ENCODE measurements at regions not wholly inside any gene's neighbourhood (a gene's known extent, or its start where the extent isn't known, plus 50 kb on each side); places are given as distances from the start of the nearest gene placed in this dataset.
"Not testable (repeated sequence)": the region's sequence is repeated elsewhere in the genome, so short reads cannot be mapped to it uniquely, and the experiment has no call there.

DNA sequence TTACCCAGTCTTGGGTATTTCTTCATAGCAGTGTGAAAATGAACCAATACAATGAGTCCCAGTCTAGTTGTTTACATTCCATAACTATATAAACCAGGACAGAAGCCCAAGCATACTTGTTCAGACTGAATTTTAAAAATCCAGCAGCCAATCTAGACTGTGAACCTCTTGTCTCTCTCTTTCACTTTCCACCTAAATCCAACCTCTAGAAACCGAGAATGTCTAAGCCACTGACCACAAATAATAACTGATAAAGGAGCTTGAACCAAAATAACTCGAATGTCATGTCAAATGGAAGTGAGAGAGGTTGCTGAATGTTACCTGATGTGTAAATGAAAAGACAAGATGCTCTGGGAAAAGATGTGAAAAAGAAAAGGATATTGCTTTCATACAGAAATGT lies 544.7 kb downstream of the NLGN4X start:
- Histone ChIP-seq H3K36me3 (ENCODE audit: control insufficient read depth, insufficient read depth, low read length) (no peaks in the 10 kb centered on the region), H3K27me3 (ENCODE audit: control insufficient read depth, insufficient read depth, low read length) (no peaks in the 10 kb centered on the region), H3K27ac (ENCODE audit: low read depth, low read length) (no peak overlapping the region), H3K4me3 (ENCODE audit: low read length) (no peak overlapping the region), H3K4me1 (ENCODE audit: control insufficient read depth, insufficient read depth, low read length) (no peaks in the 10 kb centered on the region), H3K9ac (ENCODE audit: low read length) (no peak overlapping the region)

DNA sequence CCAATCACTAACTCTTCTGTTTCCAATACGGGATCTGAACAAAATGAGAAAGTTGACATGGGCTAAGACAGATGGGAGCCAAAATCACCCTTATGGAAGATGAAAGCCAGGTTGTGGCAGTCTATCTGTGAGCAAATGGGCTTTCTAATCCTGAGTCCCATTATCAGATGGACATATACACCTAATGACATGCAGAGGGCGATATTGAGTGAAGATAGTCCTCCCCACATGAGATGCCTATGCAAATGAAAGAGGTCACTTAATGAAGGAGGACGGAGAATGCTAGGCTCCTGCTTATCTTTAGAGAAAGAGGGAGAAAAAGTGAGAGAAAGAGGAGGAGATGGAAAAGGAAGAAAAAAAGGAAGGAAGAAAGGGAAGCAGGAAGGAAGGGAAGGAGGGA lies 547.5 kb downstream of the NLGN4X start:
- H3K27me3 ChIP-seq (ENCODE audit: control insufficient read depth, insufficient read depth, low read length): no peaks in the 10 kb centered on the region

DNA sequence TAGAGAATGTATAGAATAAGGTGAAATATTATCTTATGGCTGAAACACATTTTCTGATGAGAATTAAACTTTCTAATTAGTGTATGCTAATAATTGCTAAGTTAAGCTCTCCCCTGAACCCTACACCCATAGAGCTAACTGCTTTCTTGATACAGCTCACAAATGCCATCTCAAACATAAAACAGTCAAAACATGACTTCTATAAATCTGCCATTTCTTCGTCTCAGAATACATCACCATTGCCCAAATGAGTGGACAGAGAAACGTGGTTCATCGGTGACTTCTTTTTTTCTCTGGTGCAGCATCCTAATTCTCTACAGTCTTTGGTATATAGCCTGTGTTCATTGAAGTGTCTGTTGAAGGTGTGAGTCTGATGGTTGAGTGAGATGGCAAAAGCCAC lies 554.6 kb downstream of the NLGN4X start:
- Histone ChIP-seq H3K4me1 (ENCODE audit: control insufficient read depth, insufficient read depth, low read length) (no peaks in the 10 kb centered on the region), H3K27ac (ENCODE audit: low read depth, low read length) (no peak overlapping the region), H3K36me3 (ENCODE audit: control insufficient read depth, insufficient read depth, low read length) (no peaks in the 10 kb centered on the region), H3K27me3 (ENCODE audit: control insufficient read depth, insufficient read depth, low read length) (no peaks in the 10 kb centered on the region), H3K9ac (ENCODE audit: low read length) (no peak overlapping the region), H3K4me3 (ENCODE audit: low read length) (no peak overlapping the region)

More for the DNA sequence above, 547.5 kb downstream of the NLGN4X start:
- Histone ChIP-seq H3K9ac (ENCODE audit: low read length) (no peak overlapping the region), H3K4me3 (ENCODE audit: low read length) (no peak overlapping the region), H3K4me1 (ENCODE audit: control insufficient read depth, insufficient read depth, low read length) (no peaks in the 10 kb centered on the region), H3K36me3 (ENCODE audit: control insufficient read depth, insufficient read depth, low read length) (no peaks in the 10 kb centered on the region), H3K27ac (ENCODE audit: low read depth, low read length) (no peak overlapping the region)

DNA sequence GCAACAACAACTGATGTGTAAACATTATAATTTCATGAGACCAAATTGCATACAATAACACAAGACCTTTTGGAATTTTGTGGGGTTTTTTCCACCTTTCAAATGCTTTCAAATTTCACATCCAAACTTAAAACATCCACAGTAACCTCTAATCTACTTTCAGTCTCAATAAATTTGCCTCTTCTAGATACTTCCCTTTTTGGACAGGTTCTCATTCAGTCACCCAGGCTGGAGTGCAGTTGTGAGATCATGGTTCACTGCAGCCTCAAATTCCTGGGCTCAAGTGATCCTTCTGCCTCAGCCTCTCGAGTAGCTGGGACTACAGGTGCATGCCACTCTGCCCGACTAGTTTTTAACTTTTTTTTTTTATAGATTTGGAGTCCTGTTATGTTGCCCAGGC lies 556.6 kb downstream of the NLGN4X start:
- Histone ChIP-seq H3K4me3 (ENCODE audit: low read length) (no peak overlapping the region), H3K36me3 (ENCODE audit: control insufficient read depth, insufficient read depth, low read length) (no peaks in the 10 kb centered on the region), H3K4me1 (ENCODE audit: control insufficient read depth, insufficient read depth, low read length) (no peaks in the 10 kb centered on the region), H3K27me3 (ENCODE audit: control insufficient read depth, insufficient read depth, low read length) (no peaks in the 10 kb centered on the region), H3K9ac (ENCODE audit: low read length) (no peak overlapping the region), H3K27ac (ENCODE audit: low read depth, low read length) (no peak overlapping the region)

DNA sequence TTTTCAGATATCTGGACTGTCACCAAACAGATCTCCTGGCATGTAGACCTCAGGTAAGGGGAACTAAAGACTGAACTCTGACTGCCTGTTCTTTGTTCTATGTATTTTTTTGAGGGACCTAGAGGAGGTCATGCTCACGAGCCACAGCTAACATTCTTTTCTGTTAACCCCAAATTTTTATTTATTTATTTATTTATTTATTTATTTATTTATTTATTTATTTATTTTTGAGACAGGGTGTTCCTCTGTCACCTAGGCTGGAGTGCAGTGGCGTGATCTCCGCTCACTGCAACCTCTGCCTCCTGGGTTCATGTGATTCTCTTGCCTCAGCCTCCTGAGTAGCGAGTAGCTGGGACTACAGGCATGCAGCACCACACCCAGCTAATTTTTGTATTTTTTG lies 562.0 kb downstream of the NLGN4X start:
- H3K9ac ChIP-seq (ENCODE audit: low read length); H3K27me3 ChIP-seq (ENCODE audit: control insufficient read depth, insufficient read depth, low read length); H3K36me3 ChIP-seq (ENCODE audit: control insufficient read depth, insufficient read depth, low read length); H3K27ac ChIP-seq (ENCODE audit: low read depth, low read length); H3K4me3 ChIP-seq (ENCODE audit: low read length); H3K4me1 ChIP-seq (ENCODE audit: control insufficient read depth, insufficient read depth, low read length): not testable (repeated sequence)

DNA sequence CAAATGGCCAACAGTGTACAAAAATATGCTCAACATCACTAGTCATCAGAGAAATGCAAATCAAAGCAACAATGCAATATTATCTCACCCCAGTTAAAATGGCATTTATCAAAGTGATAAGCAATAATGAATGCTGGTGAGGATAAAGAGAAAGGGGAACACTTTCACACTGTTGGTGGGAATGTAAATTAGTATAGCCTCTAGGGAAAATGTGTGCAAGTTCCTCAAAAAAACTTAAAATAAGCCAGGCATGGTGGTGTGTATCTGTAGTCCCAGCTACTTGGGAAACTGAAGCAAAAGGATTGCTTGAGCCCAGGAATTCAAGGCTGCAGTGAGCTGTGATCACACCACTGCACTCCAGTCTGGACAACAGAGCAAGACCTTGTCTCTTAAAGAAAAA lies 572.1 kb downstream of the NLGN4X start:
- no peak overlapping the region for H3K27ac ChIP-seq (ENCODE audit: low read depth, low read length)
- no peaks in the 10 kb centered on the region for H3K4me1 ChIP-seq (ENCODE audit: control insufficient read depth, insufficient read depth, low read length)
- H3K9ac ChIP-seq (ENCODE audit: low read length): no peak overlapping the region
- no peak overlapping the region for H3K4me3 ChIP-seq (ENCODE audit: low read length)
- H3K27me3 ChIP-seq (ENCODE audit: control insufficient read depth, insufficient read depth, low read length): no peaks in the 10 kb centered on the region
- H3K36me3 ChIP-seq (ENCODE audit: control insufficient read depth, insufficient read depth, low read length): no peaks in the 10 kb centered on the region

DNA sequence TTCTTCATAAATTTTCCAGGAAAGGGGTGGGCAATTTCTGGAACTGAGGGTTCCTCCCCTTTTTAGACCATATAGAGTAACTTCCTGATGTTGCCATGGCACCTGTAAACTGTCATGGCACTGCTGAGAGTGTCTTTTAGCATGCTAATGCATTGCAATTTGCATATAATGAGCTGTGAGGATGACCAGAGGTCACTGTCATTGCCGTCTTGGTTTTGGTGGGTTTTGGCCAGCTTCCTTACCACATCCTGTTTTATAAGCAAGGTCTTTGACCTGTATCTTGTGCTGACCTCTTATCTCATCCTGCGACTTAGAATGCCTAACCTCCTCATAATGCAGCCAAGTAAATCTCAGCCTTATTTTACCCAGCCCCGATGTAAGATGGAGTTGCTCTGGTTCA lies 577.8 kb downstream of the NLGN4X start:
- no peak overlapping the region for H3K4me3 ChIP-seq (ENCODE audit: low read length)
- H3K27ac ChIP-seq (ENCODE audit: low read depth, low read length): no peak overlapping the region
- no peaks in the 10 kb centered on the region for H3K27me3 ChIP-seq (ENCODE audit: control insufficient read depth, insufficient read depth, low read length)
- no peak overlapping the region for H3K9ac ChIP-seq (ENCODE audit: low read length)
- H3K36me3 ChIP-seq (ENCODE audit: control insufficient read depth, insufficient read depth, low read length): no peaks in the 10 kb centered on the region
- H3K4me1 ChIP-seq (ENCODE audit: control insufficient read depth, insufficient read depth, low read length): no peaks in the 10 kb centered on the region

DNA sequence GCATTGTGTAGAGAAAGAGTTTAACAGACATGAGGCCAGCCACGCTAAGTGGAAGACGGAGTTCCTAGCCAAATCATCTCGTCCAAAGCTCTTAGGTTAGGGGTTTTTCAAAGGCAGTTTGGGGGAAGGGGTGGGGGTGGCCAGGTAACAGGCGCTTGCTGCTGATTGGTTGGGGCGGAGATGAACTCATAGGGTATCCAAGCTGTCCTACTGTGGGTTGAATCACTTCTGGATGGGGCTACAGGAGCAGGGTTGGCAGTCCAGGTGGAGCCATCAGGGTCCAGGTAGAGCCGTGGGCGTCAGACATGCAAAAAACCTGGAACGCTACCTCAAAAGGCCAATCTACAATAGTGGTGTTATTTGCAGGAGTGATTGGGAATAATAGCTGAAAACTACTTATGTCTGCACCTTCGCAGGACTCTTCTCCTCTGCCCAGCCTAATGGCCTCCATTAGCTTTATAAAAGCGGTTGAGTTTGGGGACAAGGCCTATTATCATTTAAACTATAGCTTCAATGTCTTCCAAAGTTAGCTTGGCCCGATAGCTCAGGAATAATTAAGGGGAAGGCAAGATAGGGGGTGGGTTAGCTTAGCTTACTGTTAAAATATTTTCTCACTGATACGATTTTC lies 579.6 kb downstream of the NLGN4X start:
- Histone ChIP-seq H3K9ac (ENCODE audit: low read length) (no peak overlapping the region), H3K27ac (ENCODE audit: low read depth, low read length) (no peak overlapping the region), H3K4me1 (ENCODE audit: control insufficient read depth, insufficient read depth, low read length) (no peaks in the 10 kb centered on the region), H3K27me3 (ENCODE audit: control insufficient read depth, insufficient read depth, low read length) (no peaks in the 10 kb centered on the region), H3K4me3 (ENCODE audit: low read length) (no peak overlapping the region), H3K36me3 (ENCODE audit: control insufficient read depth, insufficient read depth, low read length) (no peaks in the 10 kb centered on the region)

DNA sequence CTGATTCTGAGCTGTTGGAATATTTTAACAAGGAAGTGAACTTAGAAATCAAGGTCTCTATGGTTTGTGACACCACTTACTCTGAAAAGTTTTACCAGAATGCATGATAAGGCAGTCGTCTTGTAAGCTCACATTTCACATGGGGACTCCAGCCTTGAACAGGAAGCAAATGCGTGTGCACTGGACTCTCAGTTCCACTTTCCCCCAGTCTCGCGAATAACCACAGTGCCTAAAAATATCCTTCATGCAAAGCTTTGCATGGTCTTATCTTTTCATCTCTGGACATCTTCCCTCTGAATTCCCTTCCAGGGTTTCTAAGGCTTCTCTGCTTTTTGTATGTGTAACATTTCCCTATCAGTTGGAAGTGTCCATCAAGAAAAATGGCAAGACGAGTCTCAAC lies 581.8 kb downstream of the NLGN4X start:
- H3K4me3 ChIP-seq (ENCODE audit: low read length): no peak overlapping the region
- H3K36me3 ChIP-seq (ENCODE audit: control insufficient read depth, insufficient read depth, low read length): no peaks in the 10 kb centered on the region
- no peak overlapping the region for H3K27ac ChIP-seq (ENCODE audit: low read depth, low read length)
- H3K4me1 ChIP-seq (ENCODE audit: control insufficient read depth, insufficient read depth, low read length): no peaks in the 10 kb centered on the region
- H3K27me3 ChIP-seq (ENCODE audit: control insufficient read depth, insufficient read depth, low read length): no peaks in the 10 kb centered on the region
- no peak overlapping the region for H3K9ac ChIP-seq (ENCODE audit: low read length)

DNA sequence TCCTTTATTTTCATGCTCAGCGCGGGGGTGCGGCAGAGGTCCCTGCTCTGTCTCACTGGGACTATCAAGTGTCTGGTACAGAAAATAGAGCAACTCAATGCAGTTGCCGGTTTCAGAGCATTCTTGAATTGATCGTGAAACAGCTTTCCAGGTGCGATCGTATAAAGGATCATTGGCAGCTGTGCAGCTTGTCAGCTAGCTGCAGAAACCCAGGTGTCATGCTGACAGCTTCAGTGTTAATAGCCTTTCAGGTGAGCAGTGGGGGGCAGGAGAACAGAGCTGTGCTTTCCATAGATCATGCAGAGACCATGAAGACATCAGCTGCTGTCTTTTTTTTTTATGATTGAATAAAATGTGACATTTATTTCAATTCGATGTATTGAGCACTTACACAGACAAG lies 583.9 kb downstream of the NLGN4X start:
- Histone ChIP-seq H3K27ac (ENCODE audit: low read depth, low read length) (no peak overlapping the region), H3K36me3 (ENCODE audit: control insufficient read depth, insufficient read depth, low read length) (no peaks in the 10 kb centered on the region), H3K4me1 (ENCODE audit: control insufficient read depth, insufficient read depth, low read length) (no peaks in the 10 kb centered on the region), H3K4me3 (ENCODE audit: low read length) (no peak overlapping the region), H3K27me3 (ENCODE audit: control insufficient read depth, insufficient read depth, low read length) (no peaks in the 10 kb centered on the region), H3K9ac (ENCODE audit: low read length) (no peak overlapping the region)

DNA sequence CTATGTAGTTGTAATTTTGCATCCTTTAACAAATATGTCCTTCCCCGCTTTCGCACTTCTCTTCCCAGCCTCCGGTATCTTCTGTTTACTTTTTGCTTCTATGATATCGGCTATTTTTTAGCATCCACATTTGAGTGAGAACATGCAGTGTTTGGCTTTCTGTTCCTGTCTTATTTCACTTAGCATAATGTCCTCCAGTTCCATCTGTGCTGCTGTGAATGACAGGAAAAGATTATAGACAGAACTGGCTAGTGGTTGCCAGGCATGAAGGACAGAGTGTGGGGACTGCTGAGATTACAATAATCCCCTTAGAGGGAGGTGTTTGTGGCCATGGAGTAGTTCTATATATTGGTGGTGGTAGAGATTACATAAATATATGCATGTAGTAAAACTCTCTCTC lies 588.6 kb downstream of the NLGN4X start:
- no peaks in the 10 kb centered on the region for H3K27me3 ChIP-seq (ENCODE audit: control insufficient read depth, insufficient read depth, low read length)
- H3K9ac ChIP-seq (ENCODE audit: low read length): no peak overlapping the region
- no peak overlapping the region for H3K27ac ChIP-seq (ENCODE audit: low read depth, low read length)
- no peak overlapping the region for H3K4me3 ChIP-seq (ENCODE audit: low read length)
- H3K4me1 ChIP-seq (ENCODE audit: control insufficient read depth, insufficient read depth, low read length): no peaks in the 10 kb centered on the region
- H3K36me3 ChIP-seq (ENCODE audit: control insufficient read depth, insufficient read depth, low read length): no peaks in the 10 kb centered on the region

DNA sequence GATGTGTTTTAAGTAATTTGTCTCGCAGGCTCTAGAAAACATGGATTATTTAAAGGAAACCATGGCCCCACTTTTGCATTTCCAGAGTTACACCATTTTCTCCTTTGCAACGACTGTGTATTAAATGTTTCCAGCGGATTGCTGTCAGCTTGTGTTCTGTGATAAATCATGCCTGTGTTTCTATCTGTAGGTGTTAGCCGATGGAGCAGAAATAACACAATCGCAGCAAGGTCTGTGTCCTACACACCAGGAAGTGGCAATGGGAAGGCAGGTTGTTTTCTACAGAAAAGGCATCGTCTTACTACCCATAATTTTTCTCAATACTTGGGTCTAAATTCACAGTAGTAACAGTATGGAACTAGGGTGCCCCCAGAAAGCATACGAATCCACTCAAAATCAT lies 590.1 kb downstream of the NLGN4X start:
- no peak overlapping the region for H3K4me3 ChIP-seq (ENCODE audit: low read length)
- H3K4me1 ChIP-seq (ENCODE audit: control insufficient read depth, insufficient read depth, low read length): no peaks in the 10 kb centered on the region
- no peak overlapping the region for H3K9ac ChIP-seq (ENCODE audit: low read length)
- H3K27ac ChIP-seq (ENCODE audit: low read depth, low read length): no peak overlapping the region
- no peaks in the 10 kb centered on the region for H3K27me3 ChIP-seq (ENCODE audit: control insufficient read depth, insufficient read depth, low read length)
- H3K36me3 ChIP-seq (ENCODE audit: control insufficient read depth, insufficient read depth, low read length): no peaks in the 10 kb centered on the region

DNA sequence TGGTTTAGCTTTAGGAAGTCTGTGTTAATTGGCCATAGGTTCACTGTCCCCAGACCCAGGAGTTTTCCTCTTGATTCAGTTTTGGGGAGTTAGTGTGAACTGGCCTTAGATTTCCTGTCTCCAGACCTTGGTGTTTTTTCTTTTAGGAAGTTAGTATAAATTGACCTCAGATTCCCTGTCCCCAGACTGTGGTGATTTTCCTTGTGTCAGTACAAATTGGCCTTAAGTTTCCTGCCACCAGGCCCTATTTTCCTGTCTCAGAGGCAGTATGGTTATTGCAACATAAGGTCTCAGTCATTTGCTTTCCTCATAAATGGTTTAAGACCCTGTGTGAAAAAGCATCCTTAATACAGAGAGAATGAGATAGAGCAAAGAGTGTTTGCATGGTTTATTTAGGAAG lies 595.8 kb downstream of the NLGN4X start:
- Histone ChIP-seq H3K27me3 (ENCODE audit: control insufficient read depth, insufficient read depth, low read length) (no peaks in the 10 kb centered on the region), H3K27ac (ENCODE audit: low read depth, low read length) (no peak overlapping the region), H3K36me3 (ENCODE audit: control insufficient read depth, insufficient read depth, low read length) (no peaks in the 10 kb centered on the region), H3K4me3 (ENCODE audit: low read length) (no peak overlapping the region), H3K4me1 (ENCODE audit: control insufficient read depth, insufficient read depth, low read length) (no peaks in the 10 kb centered on the region), H3K9ac (ENCODE audit: low read length) (no peak overlapping the region)
